Stimulated activated CD4-positive, alpha-beta T cell treated with anti-CD3 and anti-CD28 coated beads, TNF-alpha, amount 100 ng/mL, for 48 hours (primary cell): ENCODE measurements at regions not wholly inside any gene's neighbourhood (a gene's known extent, or its start where the extent isn't known, plus 50 kb on each side); places are given as distances from the start of the nearest gene placed in this dataset.

Experiments used
- DNase-seq, 3 donors: peaks; one replicate each; pipeline ENCODE4 v3.0.0-alpha.2; 2020; ENCODE audit warnings: low read depth in 3 of 3

DNA sequence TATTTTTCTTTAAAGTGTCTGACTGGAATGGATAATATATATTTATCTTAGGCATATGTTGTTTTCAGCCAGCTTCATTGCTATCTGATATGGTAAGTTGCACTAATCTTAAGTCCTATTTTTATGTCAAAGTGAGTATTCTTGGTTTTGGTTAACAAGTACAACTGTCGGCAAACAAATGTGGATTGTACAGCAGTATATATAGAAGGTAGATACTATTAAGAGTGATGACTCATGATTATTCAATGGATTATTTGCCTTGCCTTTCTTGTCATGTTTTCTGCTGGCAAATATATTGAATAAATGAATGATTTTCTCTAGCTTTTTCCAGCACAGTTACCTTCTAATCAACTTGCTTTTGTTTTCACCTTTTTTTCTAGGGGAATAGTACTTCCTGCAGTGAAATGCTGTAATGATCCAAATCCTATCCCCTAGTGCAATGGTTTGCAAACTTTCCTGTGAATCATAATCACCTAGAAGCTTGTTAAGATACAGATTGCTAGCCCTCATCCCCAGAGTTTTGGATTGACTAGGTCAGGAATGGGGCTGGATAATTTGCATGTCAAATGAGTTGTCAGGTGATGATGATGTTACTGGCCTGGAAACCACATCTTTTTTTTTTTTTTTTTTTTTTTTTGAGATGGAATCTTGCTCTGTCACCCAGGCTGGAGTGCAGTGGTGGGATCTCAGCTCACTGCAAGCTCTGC is 60.8 kb upstream of the ARRDC3 start:
- no peak for DNase-seq

GRCh38 chr5:91443023-91443422 is 59.9 kb upstream of the ARRDC3 start:
- no peak for DNase-seq

DNA sequence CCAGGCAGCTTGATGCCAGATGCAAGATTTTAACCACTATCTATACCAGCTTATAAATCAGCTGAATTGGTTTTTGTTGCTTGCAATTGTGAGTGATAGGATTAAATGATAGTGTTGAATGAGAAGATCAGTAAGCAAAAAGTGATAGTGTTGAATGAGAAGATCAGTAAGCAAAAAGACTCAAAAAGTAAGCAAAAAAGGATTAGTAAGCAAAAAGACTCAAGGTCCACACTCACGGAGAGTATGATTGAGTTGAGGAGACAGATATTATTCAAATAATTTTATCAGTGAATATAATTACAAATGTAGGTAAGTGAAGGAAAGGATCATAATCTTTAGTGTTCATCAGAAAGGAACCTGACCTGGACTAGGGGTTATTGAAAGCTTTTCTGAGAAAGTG is 58.0 kb upstream of the ARRDC3 start:
- DNase-seq = no peak

- no peak for DNase-seq
Observed at GRCh38 chr5:91438871-91439270, 55.8 kb upstream of the ARRDC3 start.

DNA sequence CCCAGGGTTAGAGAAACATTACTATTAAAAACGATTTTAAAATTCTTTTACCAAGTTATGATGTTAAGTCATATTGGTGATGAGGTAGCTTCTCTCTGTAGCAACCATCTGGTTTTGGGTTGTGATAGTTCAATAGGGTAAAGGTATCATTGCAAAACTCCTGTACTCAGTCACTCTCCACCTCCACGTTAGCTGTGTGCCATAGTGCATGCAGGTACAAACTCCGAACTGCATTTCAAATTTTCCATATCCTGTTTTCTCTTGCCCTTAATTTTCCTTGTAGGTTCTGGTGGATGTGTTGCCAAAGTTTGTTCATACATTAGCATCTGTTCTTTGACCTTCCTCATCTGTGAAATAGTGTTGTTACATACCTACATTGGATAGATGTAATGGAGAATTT is 53.1 kb upstream of the ARRDC3 start:
- no peak for DNase-seq

GRCh38 chr5:91434348-91434747 is 51.2 kb upstream of the ARRDC3 start:
- DNase-seq = peak in 1 of 3 donors; percentile 2

GRCh38 chr5:91433861-91434260 is 50.7 kb upstream of the ARRDC3 start:
- DNase-seq = no peak
